IgD-negative memory B cell (primary cell): ENCODE measurements at regions not wholly inside any gene's neighbourhood (a gene's known extent, or its start where the extent isn't known, plus 50 kb on each side); places are given as distances from the start of the nearest gene placed in this dataset.
"Not testable (repeated sequence)": the region's sequence is repeated elsewhere in the genome, so short reads cannot be mapped to it uniquely, and the experiment has no call there.

ENCODE experiments used
- H3K27ac Mint-ChIP-seq, 3 donors: one replicate each; pipeline ENCODE4 v1.8.0; 2020 to 2022; ENCODE audit warnings: mild to moderate bottlenecking in 3 of 3, mixed read lengths in 3 of 3, moderate library complexity in 1 of 3
- H3K27me3 Mint-ChIP-seq: one replicate; pipeline ENCODE4 v1.8.0; 2021; ENCODE audit warnings: mixed read lengths
- H3K36me3 Mint-ChIP-seq: one replicate; pipeline ENCODE4 v1.8.0; 2020; ENCODE audit warnings: mild to moderate bottlenecking, mixed read lengths
- H3K4me1 Mint-ChIP-seq, 3 donors: one replicate each; pipeline ENCODE4 v1.8.0; 2020 to 2022; ENCODE audit warnings: mixed read lengths in 3 of 3, mild to moderate bottlenecking in 1 of 3
- H3K4me3 Mint-ChIP-seq, 4 donors: one replicate each; pipeline ENCODE4 v1.8.0; 2020 to 2022; ENCODE audit warnings: mild to moderate bottlenecking in 4 of 4, mixed read lengths in 4 of 4, moderate library complexity in 3 of 4
- H3K9me3 Mint-ChIP-seq, 3 donors: one replicate each; pipeline ENCODE4 v1.8.0; 2020 to 2021; ENCODE audit warnings: mixed read lengths in 3 of 3, mild to moderate bottlenecking in 1 of 3

- H3K4me3 Mint-ChIP-seq, result no peak overlapping the region
- H3K9me3 Mint-ChIP-seq, result peaks cover 0 to 15% (median 4%) of the 10 kb centered on the region in 3 donors
- peaks cover 1% of the 10 kb centered on the region for H3K36me3 Mint-ChIP-seq
- no peak overlapping the region for H3K27ac Mint-ChIP-seq
- no peaks in the 10 kb centered on the region for H3K27me3 Mint-ChIP-seq
- no peaks in the 10 kb centered on the region for H3K4me1 Mint-ChIP-seq
Measured at GRCh38 chr2:57177176-57177575, 869.4 kb upstream of the VRK2 start.

GRCh38 chr2:57180042-57180567 lies 866.5 kb upstream of the VRK2 start:
- peaks cover 0 to 4% (median 0%) of the 10 kb centered on the region in 3 donors for H3K9me3 Mint-ChIP-seq
- no peaks in the 10 kb centered on the region for H3K36me3 Mint-ChIP-seq
- H3K27ac Mint-ChIP-seq, result no peak overlapping the region
- no peaks in the 10 kb centered on the region for H3K27me3 Mint-ChIP-seq
- H3K4me3 Mint-ChIP-seq, result no peak overlapping the region
- H3K4me1 Mint-ChIP-seq, result no peaks in the 10 kb centered on the region

DNA sequence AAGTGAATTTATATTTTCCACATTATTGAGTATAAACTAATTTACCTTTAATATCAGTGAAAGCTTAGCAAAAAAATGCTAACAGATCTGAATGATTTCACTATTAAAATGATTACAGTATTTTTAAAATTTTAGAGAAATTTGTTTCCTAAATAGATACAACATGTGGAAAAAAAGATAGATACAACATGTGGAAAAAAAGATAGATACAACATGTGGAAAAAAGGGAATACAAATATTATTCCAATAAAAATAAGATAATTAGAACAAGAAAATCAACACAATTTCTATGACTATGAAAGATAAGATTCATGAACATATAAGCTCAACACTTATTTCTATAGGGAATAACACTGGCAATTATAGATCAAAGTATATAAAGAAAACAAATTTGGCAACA lies 865.9 kb upstream of the VRK2 start:
- H3K9me3 Mint-ChIP-seq, result peaks cover 0 to 3% (median 1%) of the 10 kb centered on the region in 3 donors
- no peak overlapping the region for H3K4me3 Mint-ChIP-seq
- H3K27me3 Mint-ChIP-seq, result no peaks in the 10 kb centered on the region
- H3K27ac Mint-ChIP-seq, result no peak overlapping the region
- H3K4me1 Mint-ChIP-seq, result no peaks in the 10 kb centered on the region
- no peaks in the 10 kb centered on the region for H3K36me3 Mint-ChIP-seq

DNA sequence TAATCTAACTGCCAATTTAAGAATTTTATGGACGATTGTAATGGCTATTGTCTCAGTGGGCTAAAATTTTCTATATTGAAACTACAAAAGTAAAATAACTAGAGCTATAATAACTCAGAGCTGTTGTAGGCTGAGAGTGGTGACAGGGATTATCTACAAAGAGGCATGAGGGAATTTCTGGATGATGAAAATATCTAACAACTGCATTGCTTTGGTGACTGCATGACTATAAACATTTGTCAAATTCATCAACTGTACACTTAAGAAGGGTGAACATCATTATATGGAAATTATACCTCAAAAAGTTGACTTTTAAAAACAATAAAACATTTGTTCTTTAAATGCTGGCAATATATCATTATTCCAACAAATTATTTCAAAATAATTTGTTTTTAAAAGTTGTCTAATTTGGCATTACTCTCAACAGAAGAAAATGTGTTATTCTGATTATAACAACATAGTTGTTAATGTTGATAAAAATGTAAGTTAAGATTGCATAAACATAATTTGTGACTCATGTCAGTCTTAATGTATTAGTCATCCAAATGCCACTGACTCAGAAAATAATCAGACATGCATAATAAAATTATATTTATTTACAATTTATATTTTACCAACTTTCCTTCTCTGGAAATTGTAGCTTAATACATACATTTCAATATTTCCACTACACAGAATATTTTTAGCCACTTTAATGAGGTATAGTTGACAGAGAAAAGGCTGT lies 865.1 kb upstream of the VRK2 start:
- no peak overlapping the region for H3K4me3 Mint-ChIP-seq
- no peaks in the 10 kb centered on the region for H3K27me3 Mint-ChIP-seq
- H3K27ac Mint-ChIP-seq, result no peak overlapping the region
- H3K4me1 Mint-ChIP-seq, result no peaks in the 10 kb centered on the region
- no peaks in the 10 kb centered on the region for H3K36me3 Mint-ChIP-seq
- peaks cover 0 to 3% (median 0%) of the 10 kb centered on the region in 3 donors for H3K9me3 Mint-ChIP-seq

DNA sequence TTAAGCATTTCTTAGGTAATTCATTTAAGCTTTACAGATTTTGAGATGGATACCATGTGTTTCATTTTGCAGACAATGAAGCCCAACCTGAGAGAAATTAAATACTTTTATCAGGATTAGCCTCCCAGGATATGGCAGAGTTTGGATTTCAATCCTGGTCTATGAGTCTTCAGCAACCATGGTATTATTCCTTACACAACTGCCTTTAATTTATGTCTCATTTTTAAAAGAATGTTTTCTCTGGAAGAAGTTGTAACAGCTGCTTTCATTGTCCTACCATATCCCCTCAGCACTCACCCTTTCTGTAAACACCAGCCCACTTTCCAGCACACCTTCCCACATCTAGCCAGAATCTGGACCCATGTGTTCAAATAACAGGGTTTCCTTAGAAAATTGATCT lies 863.7 kb upstream of the VRK2 start:
- H3K27ac Mint-ChIP-seq, result no peak overlapping the region

GRCh38 chr2:57185568-57185967 lies 861.0 kb upstream of the VRK2 start:
- no peaks in the 10 kb centered on the region for H3K36me3 Mint-ChIP-seq
- peaks cover 0 to 3% (median 0%) of the 10 kb centered on the region in 3 donors for H3K9me3 Mint-ChIP-seq
- H3K27me3 Mint-ChIP-seq, result no peaks in the 10 kb centered on the region
- no peak overlapping the region for H3K27ac Mint-ChIP-seq
- H3K4me1 Mint-ChIP-seq, result no peaks in the 10 kb centered on the region
- no peak overlapping the region for H3K4me3 Mint-ChIP-seq

More for the DNA sequence above, 863.7 kb upstream of the VRK2 start:
- no peaks in the 10 kb centered on the region for H3K36me3 Mint-ChIP-seq
- H3K27me3 Mint-ChIP-seq, result no peaks in the 10 kb centered on the region
- no peaks in the 10 kb centered on the region for H3K4me1 Mint-ChIP-seq
- H3K9me3 Mint-ChIP-seq, result peaks cover 0 to 3% (median 0%) of the 10 kb centered on the region in 3 donors
- H3K4me3 Mint-ChIP-seq, result no peak overlapping the region

- Mint-ChIP-seq H3K36me3 (no peaks in the 10 kb centered on the region), H3K27me3 (no peaks in the 10 kb centered on the region), H3K4me3 (no peak overlapping the region), H3K4me1 (no peaks in the 10 kb centered on the region), H3K27ac (no peak overlapping the region), H3K9me3 (peaks cover 0 to 3% (median 2%) of the 10 kb centered on the region in 3 donors)
Measured at GRCh38 chr2:57190007-57190406, 856.6 kb upstream of the VRK2 start.

- Mint-ChIP-seq H3K36me3 (no peaks in the 10 kb centered on the region), H3K27ac (no peak overlapping the region), H3K4me3 (no peak overlapping the region), H3K9me3 (peaks cover 0 to 3% (median 0%) of the 10 kb centered on the region in 3 donors), H3K27me3 (no peaks in the 10 kb centered on the region), H3K4me1 (peaks cover 0 to 1% (median 0%) of the 10 kb centered on the region in 3 donors)
Measured at GRCh38 chr2:57199663-57200062, 846.9 kb upstream of the VRK2 start.

DNA sequence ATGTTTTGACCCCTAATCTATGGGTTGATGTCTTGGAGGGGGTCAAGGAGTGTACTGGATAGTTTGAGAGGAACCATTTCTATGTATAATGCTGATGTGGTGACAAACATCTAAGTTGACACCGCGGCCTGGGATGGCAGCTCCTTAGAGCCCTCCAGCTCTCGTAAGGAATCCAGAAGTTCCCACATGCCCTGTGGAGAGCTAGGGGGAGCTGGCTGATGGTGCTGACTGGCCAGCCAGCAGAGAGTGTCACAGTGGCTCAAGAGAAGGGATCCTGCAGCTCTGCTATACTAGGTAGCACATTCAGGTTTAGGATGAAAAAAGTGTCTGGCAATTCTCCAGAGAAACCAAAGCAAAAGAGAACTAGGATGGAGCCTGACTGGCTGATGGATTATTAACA lies 842.2 kb upstream of the VRK2 start:
- peaks cover 0 to 7% (median 3%) of the 10 kb centered on the region in 3 donors for H3K9me3 Mint-ChIP-seq
- no peak overlapping the region for H3K4me3 Mint-ChIP-seq
- H3K27ac Mint-ChIP-seq, result no peak overlapping the region
- H3K4me1 Mint-ChIP-seq, result no peaks in the 10 kb centered on the region
- no peaks in the 10 kb centered on the region for H3K27me3 Mint-ChIP-seq
- no peaks in the 10 kb centered on the region for H3K36me3 Mint-ChIP-seq

DNA sequence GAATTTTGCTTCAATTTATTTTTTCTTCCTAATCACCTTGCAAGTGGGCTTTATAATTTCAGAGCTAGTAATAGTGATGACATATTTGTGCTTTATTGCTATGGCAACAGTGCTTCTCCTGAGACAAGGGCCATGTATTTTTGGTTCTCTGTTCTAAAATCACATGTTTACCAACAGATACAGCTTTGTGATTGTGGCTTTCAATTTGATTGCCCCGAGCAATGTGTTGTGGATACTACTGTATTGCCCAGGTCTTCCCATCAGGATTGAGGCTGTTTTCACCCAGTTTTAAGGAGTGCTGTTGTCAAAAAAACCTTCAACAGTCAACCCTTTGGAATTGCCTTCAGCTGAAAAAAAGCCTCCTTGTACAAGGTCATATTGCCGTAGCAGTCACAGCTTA lies 841.4 kb upstream of the VRK2 start:
- Mint-ChIP-seq H3K4me3 (no peak overlapping the region), H3K9me3 (peaks cover 0 to 7% (median 3%) of the 10 kb centered on the region in 3 donors), H3K27me3 (no peaks in the 10 kb centered on the region), H3K4me1 (no peaks in the 10 kb centered on the region), H3K36me3 (no peaks in the 10 kb centered on the region), H3K27ac (no peak overlapping the region)

DNA sequence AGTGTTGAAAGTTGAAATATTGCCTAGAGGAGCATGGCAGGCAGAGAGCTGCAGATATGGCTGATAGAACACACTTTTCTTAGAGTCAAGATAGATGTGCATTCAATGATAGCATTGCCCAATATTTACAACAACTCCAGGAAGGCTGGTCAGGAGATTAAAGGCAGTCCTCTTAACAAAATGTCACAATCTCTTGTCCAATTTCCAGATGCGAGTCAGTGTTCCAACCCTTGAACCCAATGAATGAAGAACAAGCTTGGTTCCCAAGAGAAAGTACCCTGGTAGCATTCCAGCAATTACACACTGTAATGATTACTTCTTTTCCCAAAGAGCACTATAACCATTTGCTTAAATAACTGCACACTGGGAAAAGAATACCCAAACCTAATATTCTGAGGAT lies 839.4 kb upstream of the VRK2 start:
- Mint-ChIP-seq H3K27ac (no peak overlapping the region), H3K27me3 (no peaks in the 10 kb centered on the region), H3K36me3 (no peaks in the 10 kb centered on the region)

DNA sequence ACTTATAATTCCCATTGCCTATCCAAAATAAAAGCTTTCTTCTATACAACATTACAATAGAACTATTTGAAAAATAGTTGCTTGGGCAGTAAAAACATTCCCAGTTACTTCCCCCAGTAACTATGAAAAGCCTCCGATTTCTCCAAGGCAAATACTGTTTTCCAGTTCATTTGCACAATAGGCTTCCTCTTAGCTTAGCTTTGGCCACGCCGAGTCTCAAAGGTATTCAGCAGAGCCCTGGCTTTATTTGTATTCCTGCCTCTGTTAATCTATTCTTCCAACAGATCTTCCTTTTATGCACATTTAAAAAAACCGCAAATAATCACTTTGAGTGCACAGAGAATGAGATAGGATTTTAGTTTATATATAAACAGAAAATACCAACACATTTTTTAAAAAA lies 836.8 kb upstream of the VRK2 start:
- no peak overlapping the region for H3K4me3 Mint-ChIP-seq
- no peaks in the 10 kb centered on the region for H3K36me3 Mint-ChIP-seq
- no peak overlapping the region for H3K27ac Mint-ChIP-seq
- no peaks in the 10 kb centered on the region for H3K4me1 Mint-ChIP-seq
- peaks cover 2 to 11% (median 8%) of the 10 kb centered on the region in 3 donors for H3K9me3 Mint-ChIP-seq
- H3K27me3 Mint-ChIP-seq, result no peaks in the 10 kb centered on the region

More for the DNA sequence above, 839.4 kb upstream of the VRK2 start:
- Mint-ChIP-seq H3K4me3 (no peak overlapping the region), H3K4me1 (no peaks in the 10 kb centered on the region), H3K9me3 (peaks cover 0 to 7% (median 7%) of the 10 kb centered on the region in 3 donors)

GRCh38 chr2:57210855-57211254 lies 835.8 kb upstream of the VRK2 start:
- no peaks in the 10 kb centered on the region for H3K36me3 Mint-ChIP-seq
- no peaks in the 10 kb centered on the region for H3K4me1 Mint-ChIP-seq
- H3K4me3 Mint-ChIP-seq, result no peak overlapping the region
- H3K9me3 Mint-ChIP-seq, result peaks cover 5 to 15% (median 8%) of the 10 kb centered on the region in 3 donors
- no peaks in the 10 kb centered on the region for H3K27me3 Mint-ChIP-seq
- H3K27ac Mint-ChIP-seq, result no peak overlapping the region

DNA sequence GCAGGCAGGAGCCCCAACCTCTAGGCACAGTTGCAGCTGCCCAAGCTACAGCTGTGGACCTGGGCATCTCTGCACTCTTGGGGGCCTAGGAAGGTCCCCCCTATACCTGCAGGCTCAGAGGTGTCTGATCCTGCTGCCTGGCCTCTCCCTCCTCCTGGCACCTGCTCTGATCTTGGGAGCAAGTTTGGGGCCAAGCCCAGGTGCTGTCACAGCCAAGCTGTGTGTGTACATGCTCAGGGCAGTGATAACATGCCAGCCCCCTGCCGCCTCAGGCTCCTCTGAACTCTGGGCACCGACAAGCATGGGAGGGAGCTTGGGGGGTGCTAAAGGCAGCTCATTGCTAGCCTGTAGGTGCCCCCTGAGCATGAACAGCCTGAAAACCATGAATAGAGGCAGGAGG lies 829.6 kb upstream of the VRK2 start:
- H3K9me3 Mint-ChIP-seq, result peaks cover 14 to 31% (median 17%) of the 10 kb centered on the region in 3 donors
- peaks cover 2% of the 10 kb centered on the region for H3K36me3 Mint-ChIP-seq
- H3K4me3 Mint-ChIP-seq, result no peak overlapping the region
- H3K27ac Mint-ChIP-seq, result no peak overlapping the region
- H3K27me3 Mint-ChIP-seq, result no peaks in the 10 kb centered on the region
- H3K4me1 Mint-ChIP-seq, result no peaks in the 10 kb centered on the region

DNA sequence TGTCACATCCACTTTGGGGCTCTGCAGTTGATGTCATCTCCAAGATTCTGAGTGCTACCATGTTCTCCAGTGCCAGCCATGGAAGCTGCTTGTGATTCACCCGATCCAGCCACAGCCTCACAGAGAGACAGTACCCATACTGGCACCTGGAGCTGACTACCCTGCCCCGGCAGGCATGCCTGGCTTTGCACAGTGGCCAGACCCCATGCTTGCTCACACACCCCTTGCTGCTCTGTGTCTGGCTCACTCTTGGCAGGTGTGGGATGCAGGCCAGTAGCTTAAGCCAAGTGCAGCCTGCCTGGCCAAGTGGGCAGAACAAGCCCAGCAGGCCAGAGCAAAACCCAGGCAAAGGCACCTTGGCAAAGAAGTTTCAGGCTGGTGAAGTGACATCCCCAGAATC lies 828.4 kb upstream of the VRK2 start:
- H3K36me3 Mint-ChIP-seq, result peaks cover 2% of the 10 kb centered on the region
- H3K27me3 Mint-ChIP-seq, result no peaks in the 10 kb centered on the region
- H3K9me3 Mint-ChIP-seq, result peaks cover 13 to 32% (median 16%) of the 10 kb centered on the region in 3 donors
- H3K4me3 Mint-ChIP-seq, result no peak overlapping the region
- H3K4me1 Mint-ChIP-seq, result no peaks in the 10 kb centered on the region
- H3K27ac Mint-ChIP-seq, result no peak overlapping the region

- H3K4me3 Mint-ChIP-seq, H3K27ac Mint-ChIP-seq, H3K27me3 Mint-ChIP-seq, H3K36me3 Mint-ChIP-seq, H3K9me3 Mint-ChIP-seq, H3K4me1 Mint-ChIP-seq: not testable (repeated sequence)
Measured at GRCh38 chr2:57229706-57230105, 816.9 kb upstream of the VRK2 start.
